ENCODE measurements at regions not wholly inside any gene's neighbourhood (a gene's known extent, or its start where the extent isn't known, plus 50 kb on each side); places are given as distances from the start of the nearest gene placed in this dataset.
A peak's percentile ranks its signal among the peaks of the same experiment; 100 is the strongest.

DNA sequence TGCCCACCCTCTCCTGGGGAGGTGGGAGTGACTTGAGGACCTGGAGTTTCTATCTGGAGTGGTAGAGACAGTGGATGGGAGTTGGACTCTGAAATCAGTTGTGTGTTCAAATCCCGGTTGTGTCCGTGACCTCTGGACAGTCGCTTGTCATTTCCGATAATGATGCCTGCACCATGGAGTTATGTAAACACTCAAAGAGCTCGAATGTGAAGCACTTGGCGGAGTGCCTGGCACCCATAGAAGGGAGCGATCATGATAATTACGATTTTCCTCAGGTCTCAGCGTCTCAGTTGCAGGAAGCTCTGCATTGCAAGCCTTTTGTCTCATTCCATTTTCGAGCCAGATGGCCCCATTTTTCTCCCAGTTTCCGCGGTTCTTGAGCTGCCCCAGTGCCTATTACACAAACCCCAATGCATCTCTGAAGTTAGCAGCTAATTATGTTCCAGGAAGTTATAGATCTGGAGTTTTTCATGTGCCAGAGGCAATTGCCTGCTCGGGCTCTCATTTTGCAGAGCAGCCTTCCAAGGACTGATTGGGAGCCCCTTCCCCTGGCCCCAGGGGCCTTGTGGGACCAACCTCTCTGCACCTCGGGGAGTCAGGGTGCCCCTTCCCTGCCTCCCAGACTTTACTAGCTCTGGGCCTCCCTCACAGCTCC, 175.5 kb upstream of the MVB12B start:
- DNase-seq, result peak in 1 of 56 donors; percentile 11

DNA sequence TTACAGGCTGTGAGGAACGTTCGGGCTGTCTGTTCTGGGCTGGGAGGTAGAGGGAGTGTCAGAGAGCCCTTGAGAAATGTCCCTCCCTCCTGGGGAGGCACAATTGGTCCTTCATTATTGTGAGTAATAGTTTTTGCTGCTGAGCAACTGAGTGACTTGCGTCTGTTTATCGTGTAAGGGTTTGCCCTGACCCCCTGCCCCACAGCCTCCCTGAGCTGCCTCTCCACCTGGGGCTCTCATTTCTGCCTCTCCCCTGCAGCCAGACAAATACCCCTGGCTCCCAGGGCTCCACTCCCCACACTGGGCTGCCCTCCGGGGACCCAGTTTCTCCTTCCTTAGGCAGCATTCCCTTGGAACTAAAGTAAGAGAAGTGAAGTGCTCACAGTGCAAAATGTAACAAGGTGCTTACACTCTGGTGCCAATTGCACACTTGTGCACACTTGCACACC, 174.9 kb upstream of the MVB12B start:
- no peak for DNase-seq

DNA sequence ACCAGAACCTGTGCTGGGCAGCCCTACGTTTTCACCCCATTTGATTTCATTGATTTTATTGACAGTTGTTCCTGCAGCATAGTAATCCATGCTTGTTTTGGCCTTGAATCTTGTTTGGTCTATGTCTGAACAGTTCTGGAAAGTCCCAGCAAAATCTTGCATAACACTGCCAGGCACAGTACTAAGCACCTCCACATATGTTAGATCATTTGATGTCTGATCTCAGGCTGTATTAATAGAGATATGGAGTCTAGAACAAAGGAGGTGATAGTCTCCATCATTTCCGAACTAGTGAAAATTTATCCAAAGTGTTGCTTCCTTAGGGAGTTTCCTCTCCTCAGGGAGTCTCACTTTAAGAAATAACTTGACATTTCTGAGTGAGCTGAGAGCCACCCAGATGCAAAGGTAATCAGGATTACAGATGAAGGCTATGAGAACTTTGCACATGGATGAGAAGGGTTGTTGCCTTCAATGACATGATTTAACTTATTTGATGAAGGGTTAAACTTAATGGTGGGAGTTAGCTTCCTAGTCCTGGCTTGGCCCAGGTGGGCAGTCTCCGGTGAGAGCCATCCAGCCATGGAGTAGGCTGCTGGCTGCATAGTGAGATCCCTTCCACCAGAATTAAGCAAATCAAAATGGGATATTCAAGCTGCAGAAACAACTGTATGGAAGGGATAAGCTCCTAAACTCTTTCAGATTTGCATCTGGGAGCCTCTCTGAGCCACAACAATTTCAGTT, 173.8 kb upstream of the MVB12B start:
- DNase-seq, result no peak

DNA sequence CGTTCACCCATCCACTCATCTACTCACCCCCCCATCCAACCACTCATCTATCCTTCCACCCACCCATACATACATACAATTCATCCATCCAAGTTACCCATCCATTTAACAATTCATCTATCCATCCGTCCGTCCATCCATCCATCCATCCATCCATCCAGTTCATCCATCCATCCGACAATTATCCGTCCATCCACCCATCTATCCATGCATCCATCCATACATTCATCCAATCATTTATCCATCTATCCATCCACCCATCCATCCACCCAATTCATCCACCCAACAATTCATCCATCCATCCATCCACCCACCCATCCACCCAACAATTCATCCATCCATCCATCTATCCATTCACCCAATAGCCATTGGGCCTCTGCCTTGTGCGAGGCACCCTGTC, 173.2 kb upstream of the MVB12B start:
- DNase-seq, result no peak

DNA sequence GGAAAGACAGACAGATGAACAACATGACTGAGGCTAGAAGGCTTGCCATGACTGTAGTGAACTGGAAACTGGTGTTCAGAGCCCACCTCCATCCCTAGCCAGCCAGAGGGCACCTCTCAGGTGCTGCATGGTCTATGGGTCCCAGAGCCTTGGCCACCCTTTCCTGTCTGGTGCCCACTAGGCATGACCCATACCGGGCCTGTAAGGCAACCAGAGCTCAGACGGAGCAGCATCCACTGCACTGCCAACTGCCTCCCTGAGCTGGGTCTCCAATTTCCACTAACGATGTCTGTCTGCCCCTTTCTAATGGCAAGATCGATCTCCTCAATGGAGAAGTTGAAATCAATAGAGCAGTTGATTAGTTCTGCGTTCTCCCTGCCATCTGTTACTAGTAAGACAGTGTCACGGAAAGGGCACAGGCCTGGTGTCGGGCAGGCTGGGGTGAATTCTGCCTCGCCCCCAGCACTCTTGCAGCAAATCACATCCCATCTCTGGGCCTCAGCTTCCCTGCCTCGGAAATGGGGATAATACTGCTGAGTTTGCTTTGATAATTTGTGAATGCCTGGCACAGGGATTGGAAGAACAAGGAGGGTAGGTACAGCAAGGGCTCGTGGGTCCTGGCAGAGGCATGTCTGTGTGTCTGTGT, 172.3 kb upstream of the MVB12B start:
- no peak for DNase-seq

DNA sequence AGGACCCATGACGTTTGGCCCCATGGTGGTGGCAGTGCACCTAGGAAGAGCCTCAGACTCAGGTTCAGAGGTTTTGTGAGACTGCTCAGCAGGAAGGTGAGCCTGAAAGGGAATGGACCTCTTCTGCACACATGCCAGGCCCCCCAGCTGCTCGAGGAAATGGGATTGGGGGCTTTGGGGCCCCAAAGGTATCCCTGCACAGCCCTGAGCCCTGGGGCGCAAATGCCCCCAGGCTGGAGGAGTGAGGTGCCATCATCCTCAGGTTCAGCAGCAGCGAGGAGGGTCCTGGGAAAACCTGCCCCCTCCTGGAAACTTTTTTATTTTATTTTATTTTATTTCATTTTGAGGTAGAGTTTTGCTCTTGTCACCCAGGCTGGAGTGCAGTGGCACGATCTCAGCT, 171.8 kb upstream of the MVB12B start:
- no peak for DNase-seq

DNA sequence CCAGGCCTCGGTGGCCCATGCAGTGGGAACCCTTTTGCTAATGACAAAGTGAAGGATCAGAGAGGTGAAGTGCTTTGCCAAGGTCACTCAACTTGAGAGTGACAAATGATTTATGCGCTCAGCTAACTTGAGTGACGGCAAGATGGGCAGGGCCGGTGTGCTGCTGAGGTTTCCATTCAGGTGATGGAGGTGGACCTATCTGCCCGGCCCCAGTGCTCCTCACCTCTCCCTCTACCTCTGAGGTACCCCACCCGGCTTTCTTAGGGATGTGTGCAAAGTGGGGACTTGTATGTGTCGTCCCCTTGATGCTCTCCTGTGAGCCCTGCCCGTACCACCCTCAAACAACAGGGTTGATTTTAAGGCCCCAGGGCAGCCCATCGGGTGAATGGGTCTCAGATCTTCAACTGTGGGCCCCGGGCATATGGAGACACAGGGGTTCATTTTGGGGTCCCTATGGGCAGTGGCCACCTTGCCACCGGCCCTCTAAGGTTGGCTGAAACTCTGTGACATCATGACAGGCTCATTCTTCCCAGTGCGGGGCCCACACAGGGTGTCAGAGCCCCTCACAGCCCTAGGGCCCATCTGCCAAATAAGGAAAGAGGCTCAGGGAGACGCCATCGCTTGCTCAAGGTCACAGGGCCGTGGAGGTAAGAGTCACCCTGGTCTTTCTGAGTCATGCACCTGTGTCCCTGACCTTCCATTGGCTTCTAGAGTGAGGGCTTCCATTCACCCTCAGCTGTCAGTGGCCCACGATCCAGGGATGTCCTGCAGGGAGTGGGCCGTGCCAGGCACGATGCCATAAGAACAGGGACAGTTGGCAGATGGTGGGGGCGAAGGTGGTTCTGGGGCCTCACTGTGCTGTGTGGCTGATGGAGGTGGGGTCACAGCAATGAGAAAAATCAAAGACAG, 170.6 kb upstream of the MVB12B start:
- DNase-seq, result no peak

DNA sequence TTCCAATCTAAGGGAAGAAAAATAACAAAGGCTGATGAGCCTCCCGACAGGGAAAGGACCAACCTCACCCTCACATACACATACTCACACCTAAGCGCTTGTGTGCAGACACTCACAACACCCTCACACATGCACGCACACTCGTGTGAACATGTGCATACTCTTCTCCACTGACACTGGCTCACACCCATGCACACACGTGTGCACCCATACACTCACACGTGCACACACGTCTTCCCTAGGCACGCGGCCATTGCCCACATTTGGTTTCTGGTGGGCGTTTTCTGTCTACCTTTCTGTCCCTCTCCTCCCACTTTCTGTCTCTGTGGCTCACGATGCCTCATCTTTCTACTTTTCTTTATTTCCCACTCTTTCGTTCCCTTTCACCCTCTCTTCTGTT, 169.7 kb upstream of the MVB12B start:
- no peak for DNase-seq

DNA sequence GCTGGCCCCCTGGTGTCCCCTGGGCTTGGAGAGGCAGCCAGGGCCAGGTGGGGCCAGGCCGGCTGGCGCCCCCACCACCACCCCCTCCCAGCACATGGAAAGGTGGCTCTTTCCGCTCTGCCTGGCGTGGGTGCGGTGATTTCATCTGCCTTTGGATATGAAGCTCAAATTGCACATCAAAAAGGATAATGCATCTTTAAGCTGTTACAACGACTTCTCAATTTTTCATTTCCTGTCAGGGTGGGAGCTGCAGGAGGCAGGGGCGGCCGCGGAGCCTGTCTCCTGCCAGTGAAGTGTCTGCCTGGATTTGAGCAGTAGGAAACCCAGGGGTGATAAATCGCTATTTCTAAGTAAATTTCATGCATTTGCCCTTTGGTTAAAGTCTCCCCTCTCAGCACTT, 169.2 kb upstream of the MVB12B start:
- DNase-seq, result no peak

DNA sequence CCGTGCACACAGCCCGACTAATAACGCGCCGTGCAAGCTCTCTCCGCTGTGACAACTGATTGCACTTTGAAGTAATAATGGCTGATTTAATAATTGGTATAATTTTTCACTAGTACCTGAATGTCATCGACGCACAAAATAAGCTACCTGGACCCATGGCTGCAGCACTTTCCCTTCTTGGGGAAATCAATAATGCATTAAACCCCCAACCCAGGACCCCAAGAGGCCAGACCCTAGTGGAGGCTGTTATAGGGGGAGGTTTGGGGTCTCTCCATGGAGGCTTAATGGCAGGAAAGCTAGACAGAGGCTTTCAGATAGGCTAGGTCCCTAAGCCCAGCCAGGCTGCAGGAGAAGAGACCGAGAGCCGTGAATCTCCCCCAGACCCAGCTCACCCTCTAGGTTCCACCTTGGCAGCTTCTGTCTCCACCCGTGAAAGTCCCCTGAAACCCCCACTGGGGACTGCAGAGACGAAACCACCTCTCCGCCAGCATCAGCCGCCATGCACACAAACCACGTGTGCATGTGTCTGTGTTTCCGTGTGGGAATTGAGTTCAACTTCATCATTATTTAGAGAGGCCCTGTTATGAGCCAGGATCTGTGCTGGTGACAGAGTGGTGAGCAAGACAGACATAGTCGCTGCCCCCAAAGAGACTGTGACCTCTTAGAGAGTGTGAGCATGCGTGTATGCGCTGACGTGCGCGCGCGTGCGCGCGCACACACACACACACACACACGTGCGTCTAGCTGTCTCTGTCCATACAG, 168.6 kb upstream of the MVB12B start:
- no peak for DNase-seq

DNA sequence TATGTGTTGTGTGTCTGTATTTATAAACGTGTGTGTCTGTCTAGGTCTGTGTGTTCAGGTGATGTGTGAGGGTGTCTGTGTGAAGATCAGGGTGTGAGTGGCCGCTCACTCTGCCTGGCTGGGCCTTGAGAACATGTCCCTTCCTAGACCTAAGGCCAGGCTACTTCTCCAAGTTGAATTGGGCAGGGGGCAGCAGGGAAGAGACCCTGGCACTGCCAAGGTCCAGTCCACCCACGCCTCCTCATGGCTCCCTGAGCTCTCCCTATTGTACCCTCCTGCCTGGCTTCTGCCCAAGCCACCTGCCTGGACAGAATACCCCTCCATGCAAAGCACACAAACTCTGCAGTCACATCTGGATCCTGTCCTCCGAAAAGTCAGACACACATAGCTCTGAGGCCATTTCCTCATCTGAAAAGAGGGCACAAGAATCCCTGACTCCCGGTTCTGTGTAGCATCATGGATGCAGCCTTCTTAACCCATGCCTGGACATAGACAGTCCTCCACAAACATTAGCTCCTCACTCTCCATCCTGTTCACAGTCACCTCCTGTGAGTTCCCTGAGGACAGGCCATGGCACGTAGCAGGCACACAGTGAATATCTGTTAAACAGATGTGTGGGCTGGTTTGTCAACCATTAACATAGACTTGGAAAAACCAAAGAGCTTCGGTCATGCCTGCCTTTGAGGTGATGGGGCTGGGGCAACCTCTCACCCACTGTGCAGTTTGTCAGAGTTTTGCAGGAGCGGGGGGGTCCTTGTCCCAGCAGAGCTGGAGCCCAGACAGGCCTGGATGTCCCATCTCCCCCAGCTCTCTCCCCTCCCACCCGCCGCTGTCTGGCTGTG, 167.8 kb upstream of the MVB12B start:
- no peak for DNase-seq

DNA sequence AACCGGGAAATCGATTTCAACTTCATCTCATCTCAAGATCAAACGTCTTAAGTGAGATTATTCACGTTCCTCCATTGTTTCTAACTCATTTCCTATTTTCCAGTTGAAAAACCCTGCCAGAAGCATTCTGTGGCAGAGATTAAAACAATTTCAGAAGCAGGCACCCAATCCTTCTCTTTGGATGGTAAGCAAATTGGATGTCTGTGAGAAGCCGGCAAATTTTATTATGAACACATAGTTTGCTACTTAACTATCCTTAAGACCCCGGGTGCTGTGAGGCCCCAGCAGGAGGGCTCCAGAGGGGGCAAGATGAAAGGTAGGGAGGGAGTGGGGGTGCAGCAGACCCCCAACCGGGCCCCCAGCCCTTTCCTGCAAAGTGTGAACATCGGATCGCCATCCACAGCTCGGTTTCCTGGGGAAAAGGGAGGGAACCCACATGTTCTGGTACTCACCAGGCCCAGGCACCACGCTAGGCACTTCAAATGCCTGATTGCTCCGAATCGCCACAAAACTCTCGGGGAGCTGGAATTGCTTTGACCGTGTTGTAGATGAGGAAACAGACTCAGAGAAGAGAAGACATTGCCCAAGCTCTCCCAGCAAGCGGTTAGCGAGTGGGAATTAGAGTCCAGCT, 167.1 kb upstream of the MVB12B start:
- no peak for DNase-seq

DNA sequence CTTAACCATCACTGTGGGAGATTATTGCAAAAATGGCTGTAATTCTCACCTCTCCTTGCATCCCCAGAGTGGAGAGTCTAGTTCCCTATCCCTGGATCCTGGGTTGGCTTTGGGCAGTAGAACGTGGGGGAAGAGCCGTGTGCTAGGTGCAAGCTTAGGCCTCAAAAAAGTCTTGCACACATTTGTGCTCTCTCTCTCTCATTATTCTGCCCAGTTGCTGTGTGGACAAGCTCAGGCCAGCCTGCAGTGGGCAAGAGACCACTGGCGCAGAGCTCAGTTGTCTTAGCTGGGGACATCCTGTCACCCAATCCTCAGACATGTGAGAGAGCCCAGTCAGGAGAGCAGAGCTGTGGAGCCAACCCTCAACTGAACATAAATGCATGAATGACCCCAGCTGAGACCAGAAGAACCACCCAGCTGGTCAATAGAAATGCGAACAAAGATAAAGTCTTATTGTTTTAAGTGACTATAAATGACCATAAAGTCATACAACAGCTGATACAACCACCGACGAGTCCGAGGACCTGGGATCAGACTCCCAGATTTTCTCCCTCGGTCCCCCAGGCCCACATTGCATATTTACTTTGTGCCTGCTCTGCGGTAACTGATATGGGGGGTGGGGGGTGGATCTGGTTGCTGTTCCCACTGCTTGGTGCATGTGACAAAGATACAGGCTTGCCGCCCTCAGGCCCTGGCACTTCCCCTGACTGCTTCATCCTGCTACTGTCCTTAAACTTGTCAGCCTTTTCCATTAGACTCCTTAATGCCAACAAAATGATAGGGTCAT, 166.4 kb upstream of the MVB12B start:
- no peak for DNase-seq

DNA sequence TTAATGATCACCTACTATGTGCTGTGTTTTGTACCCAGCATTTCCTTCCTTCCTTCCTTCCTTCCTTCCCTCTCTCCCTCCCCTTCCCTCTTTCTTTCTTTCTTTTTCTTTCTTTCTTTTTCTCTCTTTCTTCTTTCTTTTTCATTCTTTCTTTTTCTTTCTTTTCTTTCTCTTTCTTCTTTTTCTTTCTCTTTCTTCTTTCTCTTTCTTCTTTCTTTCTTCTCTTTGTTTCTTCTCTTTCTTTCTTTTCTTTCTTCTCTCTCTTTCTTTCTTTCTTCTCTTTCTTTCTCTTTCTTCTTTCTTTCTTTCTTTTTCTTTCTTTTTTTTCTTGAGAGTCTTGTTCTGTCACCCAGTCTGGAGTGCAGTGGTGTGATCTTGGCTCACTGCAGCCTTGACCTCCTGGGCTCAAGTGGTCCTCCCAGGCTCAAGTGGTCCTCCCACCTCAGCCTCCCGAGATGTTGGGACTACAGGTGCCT, 165.7 kb upstream of the MVB12B start:
- no peak for DNase-seq

DNA sequence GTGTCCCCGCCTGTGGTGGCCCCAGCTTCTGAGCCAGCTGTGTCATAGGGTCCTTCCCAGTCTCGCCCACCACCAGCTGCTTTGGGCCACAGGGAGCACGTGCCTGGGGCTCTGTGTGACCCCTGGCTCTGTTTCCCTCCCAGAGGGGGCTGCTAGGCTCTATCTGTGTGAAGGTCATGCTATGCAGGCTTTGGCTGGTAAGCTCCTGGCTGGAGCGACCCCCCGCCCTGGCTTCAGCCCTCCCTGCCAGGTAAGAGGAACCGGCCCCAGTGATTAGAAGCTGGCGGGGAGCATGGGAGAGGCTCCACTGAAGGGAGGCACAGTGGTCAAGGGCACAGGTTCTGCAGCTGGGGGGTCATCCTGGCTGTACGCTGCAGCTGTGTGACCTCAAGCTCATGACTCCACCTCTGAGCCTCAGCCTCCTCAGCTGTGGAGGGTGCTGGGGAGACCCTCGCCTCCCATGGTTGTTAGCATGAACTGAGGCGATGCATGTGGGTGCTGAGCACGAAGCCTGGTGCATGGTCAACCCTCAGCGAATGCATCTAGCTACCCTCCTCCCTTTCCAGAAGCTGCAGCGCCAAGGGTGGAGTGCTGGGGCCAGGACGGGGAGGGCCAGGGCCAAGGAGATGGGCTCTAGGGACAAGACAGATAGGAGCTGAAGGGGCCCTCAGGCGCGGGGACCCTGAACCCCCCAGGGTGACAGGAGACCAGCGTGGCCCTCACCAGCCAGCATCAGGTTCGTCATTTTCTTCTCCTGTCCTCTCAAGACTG, 163.8 kb upstream of the MVB12B start:
- DNase-seq, result no peak

DNA sequence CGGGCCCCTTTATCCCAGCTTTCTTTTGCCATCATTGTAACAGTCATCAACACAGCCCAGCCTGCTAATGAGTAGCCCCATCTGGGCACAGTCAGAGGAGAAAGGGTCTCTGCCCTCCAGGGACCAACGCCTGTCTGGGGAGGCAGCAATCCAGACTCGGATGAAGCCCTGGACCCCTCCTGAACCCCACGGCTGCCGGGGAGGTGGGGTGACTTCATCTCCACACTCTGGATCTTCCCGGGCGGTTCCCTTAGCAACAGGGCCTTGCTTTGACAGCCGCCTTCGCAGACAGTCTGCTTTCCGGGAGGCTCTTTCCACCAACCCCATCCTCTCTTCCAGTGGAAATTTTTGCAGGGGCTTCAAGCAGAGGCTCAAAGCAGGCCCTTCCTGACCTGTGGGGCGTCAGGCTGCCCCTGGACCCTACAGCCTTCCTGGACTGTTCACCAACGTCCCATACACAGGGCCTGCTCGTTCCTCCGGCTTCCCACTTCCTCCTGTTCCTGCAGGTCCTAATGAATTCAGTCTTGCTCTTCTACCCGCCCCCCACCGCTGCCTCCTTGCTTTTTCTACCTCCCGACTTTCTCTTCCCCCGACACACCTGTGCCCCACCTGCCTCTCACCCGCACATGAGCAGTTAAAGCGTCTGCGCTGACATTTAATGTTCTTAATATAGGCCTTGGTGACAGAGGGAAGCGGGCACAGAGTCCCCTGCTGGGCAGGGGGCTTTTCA, 161.7 kb upstream of the MVB12B start:
- peak in 22 of 56 donors; percentile 10 to 73 (median 29) for DNase-seq

DNA sequence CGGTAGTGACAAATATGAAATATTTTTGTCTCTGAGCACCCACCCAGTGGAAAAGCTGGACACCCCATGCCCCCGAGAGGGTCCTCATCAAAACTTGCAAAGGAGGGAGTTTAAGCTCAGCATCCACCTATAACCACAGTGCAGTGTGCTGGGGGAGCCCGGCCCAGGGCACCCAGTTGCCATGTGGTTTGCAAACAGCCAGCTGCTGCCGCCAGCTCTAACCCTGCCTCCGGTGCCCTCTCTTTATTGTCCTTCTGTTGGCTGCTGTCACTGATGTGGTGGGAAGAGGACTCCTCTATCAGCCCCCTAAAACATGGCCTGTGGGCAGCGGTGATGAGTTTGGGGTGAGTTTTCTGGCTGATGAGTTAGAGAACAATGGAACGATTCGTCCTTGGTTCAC, 160.9 kb upstream of the MVB12B start:
- no peak for DNase-seq
